HG03565 (cell line): ENCODE measurements at regions not wholly inside any gene's neighbourhood (a gene's known extent, or its start where the extent isn't known, plus 50 kb on each side); places are given as distances from the start of the nearest gene placed in this dataset.

Source experiments
- ATAC-seq: cut with Tn5 transposase; IDR thresholded peaks from one replicate; pipeline ENCODE4 v1.9.1; 2021; ENCODE audit warnings: mild to moderate bottlenecking, moderate library complexity; ENCODE audit not compliant: unreplicated experiment

DNA sequence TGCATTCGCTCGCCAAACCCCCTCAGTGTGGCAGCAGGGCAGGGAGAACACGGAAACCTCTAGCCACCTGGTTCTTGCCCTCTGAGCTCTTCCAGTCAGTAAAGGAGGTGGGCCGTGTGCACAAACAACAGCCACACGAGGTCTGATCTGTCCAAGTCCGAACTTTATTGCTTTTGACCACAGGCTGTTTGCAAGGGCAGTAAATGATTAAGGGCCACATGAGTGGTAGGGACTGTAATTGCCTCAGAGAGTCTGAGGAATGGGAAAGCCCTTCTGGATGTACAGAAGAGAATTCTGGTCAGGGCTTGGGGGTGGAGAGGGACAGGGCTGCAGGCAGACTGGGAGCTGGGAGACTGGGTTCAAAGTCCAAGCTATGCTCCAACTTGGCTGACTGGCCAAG is 75.7 kb upstream of the LHX1 start:
- ATAC-seq, result no peak

DNA sequence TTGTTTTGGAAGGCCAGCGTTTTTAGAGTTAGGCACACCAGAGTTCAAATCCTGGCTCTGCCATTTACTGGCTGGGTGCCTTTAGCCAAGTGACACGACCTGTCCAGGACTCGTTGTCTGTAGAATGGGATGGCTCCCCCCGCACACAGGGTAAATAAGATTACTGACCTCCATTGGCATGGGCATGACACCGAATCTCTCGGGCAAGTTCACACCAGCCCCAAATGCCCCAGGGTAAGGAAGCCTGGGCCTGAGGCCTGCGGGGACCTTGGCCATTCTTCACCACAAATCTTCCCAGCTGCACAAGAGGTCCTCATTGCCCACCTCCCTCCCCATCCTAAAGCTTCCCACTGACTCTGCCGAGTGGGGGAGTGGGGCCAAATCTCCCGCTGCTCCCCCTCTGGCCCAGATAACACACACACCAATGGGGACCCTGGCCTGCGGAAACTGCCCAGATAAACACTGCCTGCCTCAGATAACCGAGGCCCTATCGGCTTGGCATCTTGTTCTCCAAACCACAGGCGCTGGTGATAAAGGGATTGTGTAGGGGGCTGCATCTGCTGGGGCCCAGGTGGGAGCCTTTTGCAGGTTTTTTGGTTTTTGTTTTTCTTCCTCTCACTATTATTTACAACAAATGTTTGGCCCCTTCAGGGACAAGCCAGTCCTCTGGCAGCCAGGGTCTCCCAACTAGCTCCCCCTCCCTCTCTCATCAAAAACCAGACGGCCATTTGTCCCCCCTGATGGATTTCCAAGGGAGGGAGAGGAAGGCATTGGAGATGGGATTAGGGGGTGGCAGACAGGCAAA is 75.0 kb upstream of the LHX1 start:
- no peak for ATAC-seq

DNA sequence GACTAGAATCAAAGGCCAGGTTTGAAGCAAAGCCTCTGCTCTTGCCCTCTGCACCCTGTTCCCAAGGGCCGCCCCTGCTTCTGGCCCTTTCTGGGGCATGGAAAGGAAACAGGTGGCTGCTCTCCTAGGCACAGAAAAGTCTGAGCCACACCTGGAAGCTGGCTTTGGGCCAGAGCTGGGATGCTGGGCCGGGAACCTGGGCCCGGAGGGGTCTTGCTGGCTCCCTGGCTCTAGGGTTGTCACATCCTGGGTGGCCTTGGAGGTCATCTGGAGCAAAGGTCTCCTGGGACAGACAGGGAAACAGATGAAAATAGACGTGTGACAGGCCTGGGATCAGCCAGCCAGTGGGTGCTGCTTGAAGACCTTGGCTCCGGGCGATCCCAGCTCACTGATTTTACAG is 74.1 kb upstream of the LHX1 start:
- ATAC-seq, result no peak

DNA sequence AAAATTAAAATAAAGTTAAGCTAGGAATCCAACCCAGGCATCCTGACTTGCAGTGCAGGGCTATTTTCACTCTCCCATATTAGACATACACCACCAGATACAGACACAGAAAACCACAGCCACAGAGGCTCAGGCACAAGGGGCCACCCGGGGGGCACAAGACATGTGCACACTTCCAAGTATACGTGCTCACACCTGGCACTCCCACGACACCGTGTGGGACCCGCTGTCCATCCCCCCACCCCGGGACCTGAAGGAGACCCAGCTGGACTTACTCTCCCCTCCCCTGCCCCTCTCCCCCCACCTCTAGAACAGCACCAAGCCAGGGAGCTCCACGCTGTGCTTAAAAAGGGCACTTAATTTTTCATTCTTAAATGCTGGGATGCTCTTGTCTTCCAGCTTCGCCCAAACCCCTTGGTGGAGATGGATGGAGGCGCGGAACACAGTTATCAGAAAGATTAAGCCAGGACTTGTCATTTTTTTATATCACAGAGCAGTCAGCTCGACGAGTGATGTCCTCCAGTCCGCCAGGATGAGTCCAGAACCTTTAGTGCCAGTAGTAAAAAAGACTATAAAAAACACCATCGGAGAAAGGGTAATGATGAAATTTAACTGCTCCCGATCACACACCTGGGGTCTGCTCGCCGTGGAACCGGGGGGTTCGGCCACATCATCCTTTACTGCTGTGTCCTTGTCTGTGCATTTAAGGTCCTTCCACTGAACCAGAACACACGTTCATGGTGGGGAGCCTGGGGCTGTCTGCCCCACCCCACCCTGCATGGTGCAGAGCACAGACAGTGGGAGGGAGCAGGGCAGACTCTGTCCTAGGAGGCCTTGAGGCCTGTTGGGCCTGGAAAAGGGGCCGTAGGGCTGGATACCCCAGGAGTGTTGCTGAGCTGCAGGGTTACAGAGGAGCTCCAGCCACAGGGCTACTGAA is 73.3 kb upstream of the LHX1 start:
- no peak for ATAC-seq

DNA sequence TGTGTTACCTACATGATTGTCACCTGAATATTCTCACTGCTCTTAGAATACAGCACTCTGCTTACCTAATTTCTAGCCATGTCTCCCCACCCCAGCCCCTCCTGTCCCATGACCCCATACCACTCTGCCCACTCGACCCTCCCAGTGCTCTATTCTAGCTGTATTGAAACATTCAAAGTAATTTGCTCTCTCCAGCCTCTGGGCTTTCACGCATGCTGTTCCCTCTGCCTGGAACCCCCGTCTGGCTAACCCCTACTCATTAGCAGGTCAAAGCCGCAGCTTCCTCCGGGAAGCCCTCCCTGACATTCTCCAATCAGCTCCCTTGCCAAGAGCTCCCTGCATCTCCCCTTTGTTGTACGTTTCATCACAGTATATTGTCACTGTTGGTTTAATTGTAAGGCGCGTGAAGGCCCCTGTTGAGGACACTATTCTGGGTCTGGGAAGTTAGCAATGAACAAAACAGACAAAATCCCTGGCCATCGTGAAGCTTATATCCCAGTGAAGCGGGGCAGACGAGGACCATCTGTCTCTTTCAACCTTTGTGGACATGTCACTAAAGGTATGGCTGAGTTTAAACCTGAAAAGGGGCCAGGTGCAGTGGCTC is 72.3 kb upstream of the LHX1 start:
- no peak for ATAC-seq

DNA sequence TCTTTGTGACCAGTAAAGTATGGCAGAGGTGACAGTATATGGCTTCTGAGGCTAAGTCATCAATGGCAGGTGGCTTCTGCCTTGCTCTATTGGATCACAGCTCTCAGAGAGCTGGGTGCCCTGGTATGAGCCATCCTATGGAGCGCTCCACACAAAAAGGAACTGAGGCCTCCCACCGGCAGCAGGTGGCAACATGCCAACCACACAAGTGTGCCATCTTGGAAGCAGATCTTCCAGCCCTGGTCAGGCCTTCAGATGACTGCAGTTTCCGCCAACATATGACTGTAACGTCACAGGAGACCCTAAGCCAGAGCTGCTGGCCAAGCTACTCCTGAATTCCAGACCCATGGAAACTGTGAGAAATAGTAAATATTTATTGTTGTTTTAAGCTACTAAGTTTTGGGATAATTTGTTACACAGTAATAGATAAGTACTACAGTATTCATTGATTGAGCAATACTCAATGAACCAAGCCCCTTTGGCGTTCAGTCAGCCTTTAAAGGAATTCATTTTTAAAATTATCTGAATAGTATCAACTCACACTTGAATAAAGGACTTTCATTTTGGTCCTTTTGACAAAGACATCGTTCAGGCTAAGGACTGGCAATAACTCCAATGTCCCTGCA is 69.4 kb upstream of the LHX1 start:
- ATAC-seq, result no peak

DNA sequence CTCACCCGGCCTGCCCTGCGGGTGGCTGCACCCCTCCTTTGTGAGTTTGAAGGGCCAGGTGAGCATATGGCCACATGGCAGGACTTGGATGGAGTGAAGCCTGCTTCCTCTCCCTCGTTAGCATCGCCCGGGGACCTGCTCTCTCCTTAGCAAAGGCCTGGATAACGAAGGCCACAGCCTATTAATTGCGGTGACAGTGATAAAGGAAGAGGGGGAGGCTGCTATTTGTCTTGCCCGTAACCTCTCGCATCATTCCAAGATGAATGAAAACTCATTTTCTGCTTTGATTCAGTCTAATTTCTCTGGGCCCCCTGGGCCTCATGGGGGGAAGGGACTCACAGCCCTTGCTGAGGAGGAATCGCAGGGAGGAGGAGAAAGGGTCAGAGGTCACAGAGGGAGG is 68.5 kb upstream of the LHX1 start:
- no peak for ATAC-seq

DNA sequence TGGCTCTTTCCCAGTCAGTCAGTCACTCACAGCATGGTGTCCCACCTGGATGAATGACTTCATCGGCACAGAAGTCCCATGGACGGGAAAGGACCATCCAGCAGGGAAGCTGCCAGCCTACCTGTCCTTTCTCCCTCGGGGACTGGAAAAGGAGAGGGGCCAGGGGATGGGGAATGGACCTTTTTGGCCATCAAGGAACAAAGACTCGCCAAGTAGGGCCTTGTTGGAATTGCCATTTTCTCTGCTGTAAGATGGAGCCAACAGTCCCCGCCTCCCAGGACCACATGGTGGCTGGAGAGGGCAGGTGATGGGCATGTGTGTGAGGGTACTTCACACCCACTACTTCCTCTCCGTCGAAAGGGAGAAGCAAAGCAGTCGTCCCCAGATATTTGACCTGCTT is 67.8 kb upstream of the LHX1 start:
- ATAC-seq, result no peak

DNA sequence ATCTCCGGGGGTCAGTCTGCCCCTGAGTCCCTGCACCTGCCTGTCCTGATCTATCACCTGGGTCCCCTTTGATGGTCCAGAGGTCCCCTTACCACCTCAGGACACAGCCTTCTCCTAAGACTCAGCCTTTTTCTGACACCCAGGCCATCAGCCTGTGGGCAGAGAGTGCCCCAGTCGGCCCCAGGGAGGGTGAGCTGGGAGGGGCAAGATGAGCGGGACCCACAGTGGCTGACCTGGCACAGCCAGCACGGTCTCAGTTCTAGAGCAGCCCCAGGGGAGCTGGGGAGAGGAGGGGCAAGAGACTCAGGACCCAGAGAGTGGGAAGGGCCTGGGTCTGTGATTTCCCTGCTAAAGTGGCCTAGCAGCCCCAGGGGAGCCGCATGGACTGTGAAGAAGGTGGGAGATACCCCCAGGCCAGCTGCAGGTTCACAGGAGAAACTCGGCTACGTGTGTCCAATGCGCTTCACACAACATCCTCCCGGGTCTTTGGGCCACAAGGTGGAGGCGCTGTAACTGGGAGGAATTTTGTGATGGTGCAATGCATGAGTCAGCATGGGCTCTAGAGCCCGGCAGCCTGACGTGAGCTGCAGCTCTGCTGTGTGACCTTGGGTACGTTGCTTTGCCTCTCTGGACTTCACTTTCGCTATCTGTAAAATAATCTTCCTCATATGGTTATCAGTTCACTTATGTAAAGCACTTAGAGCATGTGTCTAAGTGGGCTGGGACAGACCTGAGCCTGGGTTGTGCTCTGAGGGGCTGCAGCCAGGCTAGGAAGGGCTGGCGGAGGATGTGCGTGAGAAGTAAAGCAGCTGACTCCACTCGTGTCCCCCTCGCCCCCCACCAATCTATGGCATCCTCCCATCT is 67.2 kb upstream of the LHX1 start:
- ATAC-seq, result no peak

DNA sequence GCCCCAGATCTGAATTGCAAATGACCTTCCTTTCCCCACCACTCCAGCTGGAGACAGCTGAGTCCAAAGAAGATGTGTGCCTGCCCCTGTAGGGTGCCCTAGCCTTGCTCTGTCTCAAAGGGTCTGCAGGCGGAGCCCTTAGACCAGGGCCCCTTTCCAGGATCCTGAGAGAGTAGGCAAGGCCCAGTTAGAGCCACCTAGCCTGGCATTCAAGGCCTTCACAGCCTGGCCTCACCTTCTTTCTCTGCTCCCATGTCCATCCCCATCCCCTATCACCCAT is 66.6 kb upstream of the LHX1 start:
- no peak for ATAC-seq

DNA sequence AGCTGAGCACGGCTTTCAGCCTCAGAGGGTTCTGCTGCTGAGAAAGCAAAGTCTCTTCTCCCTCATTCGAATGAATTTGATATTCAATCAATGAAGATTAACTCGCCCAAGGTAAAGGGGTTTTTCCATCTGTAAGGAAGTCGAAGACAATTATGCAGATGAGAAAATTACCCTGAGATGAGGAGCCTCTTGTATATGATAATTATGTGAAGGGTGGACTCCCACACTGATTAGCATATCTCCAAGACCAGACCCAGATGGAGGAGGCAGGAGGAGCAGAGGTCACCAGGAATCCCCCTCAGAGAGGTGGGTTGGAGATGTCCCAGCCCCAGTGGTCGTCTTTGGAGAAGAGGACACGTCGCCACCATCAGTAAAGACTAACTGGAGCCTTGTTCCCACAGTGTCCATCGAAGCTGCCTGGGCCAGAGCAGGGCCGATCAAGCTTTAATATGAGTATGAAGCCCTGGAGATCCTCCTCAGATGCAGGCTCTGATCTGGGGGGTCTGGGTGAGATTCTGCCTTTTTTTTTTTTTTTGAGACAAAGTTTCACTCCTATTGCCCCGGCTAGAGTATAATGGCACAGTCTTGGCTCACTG is 61.5 kb upstream of the LHX1 start:
- no peak for ATAC-seq

DNA sequence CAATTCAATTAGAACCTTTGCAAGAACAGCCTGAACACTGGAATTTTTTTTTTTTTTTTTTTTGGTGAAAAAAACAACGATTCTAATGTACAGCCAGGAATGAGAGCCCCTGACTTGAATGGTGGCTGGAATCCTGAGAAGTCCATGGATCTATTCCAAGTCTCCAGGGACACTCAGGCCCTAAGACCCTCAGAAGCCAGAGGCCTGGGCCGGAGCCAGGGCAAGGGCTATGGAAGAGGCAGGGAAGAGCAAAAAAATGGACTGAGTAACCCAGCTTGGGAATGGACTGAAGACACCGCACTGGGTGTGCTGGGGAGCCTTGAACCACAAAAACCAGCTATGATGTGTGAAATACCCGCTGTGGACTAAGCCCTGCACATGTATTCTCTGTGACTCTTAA is 60.3 kb upstream of the LHX1 start:
- no peak for ATAC-seq

DNA sequence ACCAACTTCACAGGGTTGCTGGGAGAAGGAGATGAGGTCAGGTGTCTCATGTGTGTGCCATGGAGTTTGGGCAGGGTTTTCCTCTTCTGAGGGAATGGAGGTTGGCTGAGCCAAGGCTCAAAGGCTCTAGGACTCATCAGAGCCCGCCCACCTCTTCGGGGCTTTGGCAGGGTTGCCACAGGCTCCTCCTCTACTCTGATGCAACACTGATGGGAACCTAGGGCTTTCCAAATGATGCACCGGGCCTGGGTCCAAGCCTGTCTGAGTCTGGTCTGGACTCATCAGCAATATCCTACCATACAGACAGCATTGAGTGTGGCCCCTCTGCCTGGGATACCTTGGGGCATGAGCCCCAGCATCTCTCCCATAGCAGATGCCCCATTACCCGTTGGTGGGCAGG is 59.5 kb upstream of the LHX1 start:
- ATAC-seq, result no peak

DNA sequence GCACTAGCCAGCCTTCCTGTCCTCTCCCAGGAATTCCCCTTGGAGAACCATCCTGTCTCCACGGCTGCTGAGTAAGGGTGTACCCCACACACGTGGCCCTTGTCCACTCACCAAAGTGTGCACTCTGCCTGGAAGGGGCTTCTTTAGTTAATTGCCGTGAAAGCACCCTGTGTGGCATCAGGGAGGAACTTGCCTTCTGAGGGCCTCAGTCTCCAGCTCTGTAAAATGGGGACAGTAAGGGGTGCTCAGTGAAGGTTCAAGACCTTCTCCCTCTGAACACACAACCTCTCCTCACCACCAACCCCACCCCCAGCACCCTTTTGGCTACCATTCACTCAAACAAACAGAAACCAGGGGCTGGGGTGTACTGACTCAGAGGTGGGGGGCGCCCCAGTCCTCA is 59.1 kb upstream of the LHX1 start:
- no peak for ATAC-seq

DNA sequence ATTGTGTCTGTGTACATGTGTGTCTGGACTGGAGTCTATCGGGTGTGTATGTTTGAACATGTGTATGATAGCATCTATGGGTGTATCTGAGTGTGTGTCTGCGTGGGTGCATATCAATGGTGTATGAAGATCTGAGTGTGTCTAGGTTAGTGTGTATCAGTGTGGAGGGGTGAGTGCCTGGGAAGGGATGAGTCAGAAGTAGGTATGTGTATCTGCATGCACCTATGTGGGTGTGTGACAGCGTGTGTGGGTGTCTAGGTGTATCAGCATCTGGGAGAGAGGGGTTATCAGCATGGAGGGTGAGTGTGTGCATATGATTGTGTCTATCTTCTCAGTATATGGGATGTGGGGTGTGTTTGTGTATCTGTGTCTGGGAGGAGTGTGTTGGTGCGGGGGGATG is 58.2 kb upstream of the LHX1 start:
- ATAC-seq, result no peak

DNA sequence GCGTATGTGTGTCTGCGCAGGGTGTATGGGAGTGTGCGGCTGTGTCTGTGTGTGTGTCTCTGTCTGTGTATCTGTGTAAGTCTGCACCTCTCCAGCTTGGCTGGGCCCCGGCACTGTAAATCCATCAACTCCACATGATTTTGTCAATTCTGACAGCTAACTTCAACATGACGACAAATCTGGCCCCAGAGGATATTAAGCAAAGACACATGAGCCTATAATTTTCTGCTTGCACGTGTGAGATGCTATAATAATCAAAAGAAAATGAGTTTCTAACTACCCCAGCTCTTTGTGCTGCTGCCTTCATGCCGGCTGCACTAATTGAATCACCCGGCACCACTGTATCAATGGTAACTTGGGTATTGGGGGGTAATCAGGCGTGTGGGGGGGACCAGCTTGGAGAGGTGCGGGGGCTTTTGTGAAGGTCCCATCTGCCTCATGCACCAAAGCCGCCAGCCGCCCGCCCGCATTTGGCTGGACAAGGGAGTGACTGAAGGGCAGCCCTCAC is 57.6 kb upstream of the LHX1 start:
- ATAC-seq, result no peak

DNA sequence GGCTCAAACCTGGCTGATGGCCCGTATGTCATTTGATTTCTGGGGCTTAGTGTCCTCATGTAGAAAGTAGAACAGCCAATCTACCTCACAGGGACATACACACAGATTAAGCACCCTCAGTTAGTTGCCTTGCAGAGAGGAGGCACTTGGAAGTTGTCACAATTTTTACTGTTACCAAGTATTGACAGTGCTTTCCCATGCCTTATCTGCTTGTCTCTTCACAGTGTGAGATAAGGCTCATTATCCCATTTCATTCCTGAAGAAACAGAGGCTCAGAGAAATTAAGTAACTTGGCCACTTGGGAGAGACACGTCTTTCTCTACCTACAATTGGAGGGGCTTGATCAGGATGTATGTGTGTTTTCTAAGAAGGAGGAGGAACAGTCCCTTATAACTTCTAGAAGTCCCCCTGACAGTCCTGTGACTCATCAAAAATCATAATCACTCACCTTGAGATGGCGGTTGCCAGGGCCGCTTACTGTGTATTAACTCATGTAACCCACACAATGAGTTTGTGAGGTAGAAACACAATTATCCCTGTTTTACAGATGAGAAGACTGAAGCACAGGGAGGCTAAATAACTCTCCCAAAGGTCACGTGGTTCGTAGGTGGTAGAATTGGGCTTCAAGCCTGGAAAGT is 56.9 kb upstream of the LHX1 start:
- no peak for ATAC-seq

DNA sequence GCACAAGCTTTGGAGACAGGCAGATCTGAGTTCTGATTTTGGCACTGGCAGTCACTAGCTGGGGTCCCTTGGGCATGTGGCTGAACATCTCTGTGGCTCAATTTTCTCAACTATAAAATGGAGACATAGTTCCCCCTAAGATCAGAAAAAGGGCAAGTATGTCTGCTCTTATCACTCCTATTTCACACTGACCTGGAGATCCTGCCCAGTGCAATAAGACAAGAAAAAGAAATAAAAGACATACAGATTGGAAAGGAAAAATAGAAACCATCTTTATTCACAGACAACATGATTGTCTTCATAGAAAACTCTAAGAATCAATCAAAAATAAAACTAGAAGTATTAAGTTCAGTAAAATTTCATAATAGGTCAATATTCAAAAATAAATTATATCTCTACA is 56.0 kb upstream of the LHX1 start:
- ATAC-seq, result no peak

DNA sequence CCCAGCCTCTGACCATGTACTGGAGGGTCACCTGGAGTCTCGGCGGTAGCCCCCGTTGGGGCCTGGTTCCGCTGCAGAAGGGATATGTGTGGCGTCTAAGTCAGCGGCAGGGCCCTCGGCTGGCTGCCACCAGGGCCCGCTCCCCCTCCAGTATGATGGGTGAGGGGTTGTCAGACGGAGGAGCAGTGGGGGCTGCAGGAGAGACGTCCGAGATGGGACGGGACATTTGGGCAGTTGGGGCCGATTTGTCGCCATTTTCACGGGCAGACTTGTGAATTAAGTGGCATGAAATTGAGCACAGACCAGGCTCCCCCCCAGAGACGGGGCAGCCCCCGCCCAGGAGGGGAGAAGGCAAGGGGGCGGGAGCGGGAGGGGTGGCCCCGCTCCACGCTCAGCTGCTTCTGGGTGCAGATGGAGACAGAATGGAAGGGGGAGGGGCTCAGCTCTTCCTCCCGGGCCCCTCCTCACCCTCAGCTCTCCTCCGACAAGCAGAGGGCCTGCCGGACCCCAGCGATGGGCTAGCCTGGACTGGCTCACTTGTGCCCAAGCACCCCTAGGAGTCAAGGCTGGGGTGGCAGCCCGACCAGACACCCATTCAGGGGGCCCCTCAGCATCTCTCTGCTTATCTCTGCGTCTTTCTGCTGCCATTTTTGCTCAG is 52.7 kb upstream of the LHX1 start:
- ATAC-seq, result no peak
